ENCODE measurements at regions not wholly inside any gene's neighbourhood (a gene's known extent, or its start where the extent isn't known, plus 50 kb on each side); places are given as distances from the start of the nearest gene placed in this dataset.
A peak's percentile ranks its signal among the peaks of the same experiment; 100 is the strongest.

DNA sequence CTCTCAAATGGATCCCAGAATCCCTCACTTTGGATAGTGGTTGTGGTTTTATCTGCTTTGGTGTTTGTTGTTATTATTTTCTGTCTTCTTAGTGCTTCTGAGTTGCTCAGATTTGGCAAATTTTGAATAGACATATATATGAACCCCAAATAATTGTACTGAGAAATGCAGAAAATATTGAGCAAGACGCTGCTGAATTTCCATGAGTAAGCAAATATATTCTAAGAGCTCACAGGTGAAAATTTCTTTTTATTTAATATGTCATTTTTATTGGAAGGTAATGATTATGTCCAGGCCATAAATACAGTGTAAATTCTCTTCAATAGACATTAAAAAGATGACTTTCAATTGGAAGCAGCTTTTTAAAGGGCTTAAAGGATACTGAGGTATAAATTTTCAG, 152.1 kb downstream of the FAT3 start:
- TF ChIP-seq, protein P1, sequence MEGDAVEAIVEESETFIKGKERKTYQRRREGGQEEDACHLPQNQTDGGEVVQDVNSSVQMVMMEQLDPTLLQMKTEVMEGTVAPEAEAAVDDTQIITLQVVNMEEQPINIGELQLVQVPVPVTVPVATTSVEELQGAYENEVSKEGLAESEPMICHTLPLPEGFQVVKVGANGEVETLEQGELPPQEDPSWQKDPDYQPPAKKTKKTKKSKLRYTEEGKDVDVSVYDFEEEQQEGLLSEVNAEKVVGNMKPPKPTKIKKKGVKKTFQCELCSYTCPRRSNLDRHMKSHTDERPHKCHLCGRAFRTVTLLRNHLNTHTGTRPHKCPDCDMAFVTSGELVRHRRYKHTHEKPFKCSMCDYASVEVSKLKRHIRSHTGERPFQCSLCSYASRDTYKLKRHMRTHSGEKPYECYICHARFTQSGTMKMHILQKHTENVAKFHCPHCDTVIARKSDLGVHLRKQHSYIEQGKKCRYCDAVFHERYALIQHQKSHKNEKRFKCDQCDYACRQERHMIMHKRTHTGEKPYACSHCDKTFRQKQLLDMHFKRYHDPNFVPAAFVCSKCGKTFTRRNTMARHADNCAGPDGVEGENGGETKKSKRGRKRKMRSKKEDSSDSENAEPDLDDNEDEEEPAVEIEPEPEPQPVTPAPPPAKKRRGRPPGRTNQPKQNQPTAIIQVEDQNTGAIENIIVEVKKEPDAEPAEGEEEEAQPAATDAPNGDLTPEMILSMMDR (IDR thresholded peaks at IDR 0.05) = no peak
- no peak overlapping the region for H3K4me3 Mint-ChIP-seq (ENCODE audit: unreplicated experiment)
- peak overlapping the region; percentile 81 for H3K27ac Mint-ChIP-seq (ENCODE audit: unreplicated experiment)
- DNase-seq (ENCODE audit: low spot score) = no peak
- H3K27me3 Mint-ChIP-seq (ENCODE audit: low read depth) = no peaks in the 10 kb centered on the region
- peaks cover 44% of the 10 kb centered on the region for H3K4me1 Mint-ChIP-seq (ENCODE audit: low read depth)
- peaks cover 1% of the 10 kb centered on the region for H3K36me3 Mint-ChIP-seq (ENCODE audit: low read depth)
- no peaks in the 10 kb centered on the region for H3K9me3 Mint-ChIP-seq (ENCODE audit: low read depth)

DNA sequence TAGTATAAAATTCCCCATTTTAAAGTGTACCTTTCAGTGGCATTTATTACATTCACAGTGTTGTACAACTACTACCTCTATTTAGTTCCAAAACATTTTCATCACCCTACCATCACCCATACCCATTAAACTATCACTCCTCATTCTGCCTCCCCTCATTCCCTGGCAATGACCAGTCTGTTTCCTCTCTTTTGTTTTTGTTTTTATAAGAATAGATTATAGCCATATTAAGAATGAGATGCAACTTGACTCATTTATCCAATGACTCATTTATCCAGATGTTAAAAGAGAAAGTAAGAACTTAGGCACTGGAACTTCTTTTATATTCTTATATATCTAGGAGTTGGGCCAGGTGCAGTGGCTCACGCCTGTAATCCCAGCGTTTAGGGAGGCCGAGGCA, 156.3 kb downstream of the FAT3 start:
- H3K27ac Mint-ChIP-seq (ENCODE audit: unreplicated experiment) = peak overlapping the region; percentile 53
- DNase-seq (ENCODE audit: low spot score) = no peak
- no peaks in the 10 kb centered on the region for H3K27me3 Mint-ChIP-seq (ENCODE audit: low read depth)
- H3K4me1 Mint-ChIP-seq (ENCODE audit: low read depth) = peaks cover 78% of the 10 kb centered on the region
- no peak overlapping the region for H3K4me3 Mint-ChIP-seq (ENCODE audit: unreplicated experiment)
- peaks cover 1% of the 10 kb centered on the region for H3K36me3 Mint-ChIP-seq (ENCODE audit: low read depth)
- no peaks in the 10 kb centered on the region for H3K9me3 Mint-ChIP-seq (ENCODE audit: low read depth)
- TF ChIP-seq, protein P1 (IDR thresholded peaks at IDR 0.05) = no peak

DNA sequence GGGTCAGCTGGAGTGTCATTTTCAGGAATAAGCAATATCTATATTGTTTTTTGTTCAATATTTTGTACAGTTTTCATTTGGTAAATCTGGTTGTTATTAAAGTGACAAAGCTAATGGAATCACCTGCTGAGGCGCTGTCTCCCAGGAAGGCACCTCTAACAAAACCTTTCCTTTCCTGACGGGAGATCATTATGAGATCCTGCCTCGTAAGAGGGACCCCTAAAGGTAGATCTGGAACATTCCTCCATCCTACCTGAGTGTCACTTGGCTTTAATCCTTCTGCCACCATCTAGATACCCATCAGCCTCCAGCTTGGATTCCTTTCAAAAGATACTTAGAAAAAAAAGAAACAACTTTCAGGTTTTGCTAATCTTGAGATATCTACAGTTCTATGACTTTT, 157.7 kb downstream of the FAT3 start:
- peak overlapping the region; percentile 14 for H3K27ac Mint-ChIP-seq (ENCODE audit: unreplicated experiment)
- TF ChIP-seq, protein P1 (IDR thresholded peaks at IDR 0.05) = no peak
- H3K4me1 Mint-ChIP-seq (ENCODE audit: low read depth) = peaks cover 68% of the 10 kb centered on the region
- no peaks in the 10 kb centered on the region for H3K9me3 Mint-ChIP-seq (ENCODE audit: low read depth)
- no peak overlapping the region for H3K4me3 Mint-ChIP-seq (ENCODE audit: unreplicated experiment)
- DNase-seq (ENCODE audit: low spot score) = no peak
- peaks cover 1% of the 10 kb centered on the region for H3K36me3 Mint-ChIP-seq (ENCODE audit: low read depth)
- no peaks in the 10 kb centered on the region for H3K27me3 Mint-ChIP-seq (ENCODE audit: low read depth)

DNA sequence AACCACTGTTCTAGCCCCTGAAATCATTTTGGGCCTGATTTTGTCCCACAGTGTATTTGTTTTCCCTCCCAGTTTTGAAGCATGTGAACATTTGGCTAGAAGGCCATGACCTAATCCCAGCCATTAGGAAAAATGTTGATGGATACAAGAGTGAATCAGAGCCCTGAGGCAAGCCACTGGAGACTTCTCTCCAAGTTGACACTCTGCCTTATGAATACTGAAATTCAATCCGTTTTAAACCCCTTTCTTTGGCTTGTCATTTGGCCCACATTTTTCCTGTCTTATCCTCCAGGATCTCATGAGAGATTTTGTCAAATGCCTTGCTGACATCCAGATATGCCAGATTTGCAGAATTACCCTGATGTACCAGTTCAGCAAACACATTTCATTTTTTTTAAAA, 158.8 kb downstream of the FAT3 start:
- Mint-ChIP-seq H3K4me3 (ENCODE audit: unreplicated experiment) (no peak overlapping the region), H3K9me3 (ENCODE audit: low read depth) (no peaks in the 10 kb centered on the region), H3K27me3 (ENCODE audit: low read depth) (no peaks in the 10 kb centered on the region), H3K27ac (ENCODE audit: unreplicated experiment) (peak overlapping the region; percentile 82), H3K36me3 (ENCODE audit: low read depth) (peaks cover 1% of the 10 kb centered on the region), H3K4me1 (ENCODE audit: low read depth) (peaks cover 63% of the 10 kb centered on the region)
- no peak for DNase-seq (ENCODE audit: low spot score)
- TF ChIP-seq, protein P1 (IDR thresholded peaks at IDR 0.05) = no peak

DNA sequence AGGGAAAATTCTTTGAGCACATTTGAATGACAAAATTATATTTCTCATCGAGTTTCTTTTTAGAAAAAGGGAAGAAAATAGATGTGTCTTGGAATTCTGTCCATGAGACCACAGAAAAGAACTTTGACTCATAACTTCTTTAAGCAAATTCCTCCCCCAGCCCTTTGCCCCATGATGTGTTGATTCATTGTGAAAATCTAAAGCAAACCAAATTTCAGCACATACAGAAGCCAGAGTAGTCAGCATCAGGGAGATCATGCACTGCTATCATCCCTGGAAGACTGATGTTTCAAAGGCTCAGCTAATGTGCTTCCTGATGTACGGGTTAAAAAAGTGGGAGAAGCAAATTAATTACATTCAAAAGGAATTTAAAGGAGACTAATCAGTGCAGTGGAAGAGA, 159.7 kb downstream of the FAT3 start:
- Mint-ChIP-seq H3K4me1 (ENCODE audit: low read depth) (peaks cover 63% of the 10 kb centered on the region), H3K9me3 (ENCODE audit: low read depth) (no peaks in the 10 kb centered on the region), H3K27ac (ENCODE audit: unreplicated experiment) (peak overlapping the region; percentile 82), H3K36me3 (ENCODE audit: low read depth) (peaks cover 1% of the 10 kb centered on the region), H3K27me3 (ENCODE audit: low read depth) (no peaks in the 10 kb centered on the region), H3K4me3 (ENCODE audit: unreplicated experiment) (peak overlapping the region; percentile 21)
- no peak for DNase-seq (ENCODE audit: low spot score)
- TF ChIP-seq, protein P1 (IDR thresholded peaks at IDR 0.05) = no peak
